HG02798 (cell line): ENCODE measurements at regions not wholly inside any gene's neighbourhood (a gene's known extent, or its start where the extent isn't known, plus 50 kb on each side); places are given as distances from the start of the nearest gene placed in this dataset.

Source experiments
- ATAC-seq: cut with Tn5 transposase; IDR thresholded peaks from one replicate; pipeline ENCODE4 v1.9.1; 2021; ENCODE audit warnings: mild to moderate bottlenecking; ENCODE audit not compliant: unreplicated experiment, poor library complexity

DNA sequence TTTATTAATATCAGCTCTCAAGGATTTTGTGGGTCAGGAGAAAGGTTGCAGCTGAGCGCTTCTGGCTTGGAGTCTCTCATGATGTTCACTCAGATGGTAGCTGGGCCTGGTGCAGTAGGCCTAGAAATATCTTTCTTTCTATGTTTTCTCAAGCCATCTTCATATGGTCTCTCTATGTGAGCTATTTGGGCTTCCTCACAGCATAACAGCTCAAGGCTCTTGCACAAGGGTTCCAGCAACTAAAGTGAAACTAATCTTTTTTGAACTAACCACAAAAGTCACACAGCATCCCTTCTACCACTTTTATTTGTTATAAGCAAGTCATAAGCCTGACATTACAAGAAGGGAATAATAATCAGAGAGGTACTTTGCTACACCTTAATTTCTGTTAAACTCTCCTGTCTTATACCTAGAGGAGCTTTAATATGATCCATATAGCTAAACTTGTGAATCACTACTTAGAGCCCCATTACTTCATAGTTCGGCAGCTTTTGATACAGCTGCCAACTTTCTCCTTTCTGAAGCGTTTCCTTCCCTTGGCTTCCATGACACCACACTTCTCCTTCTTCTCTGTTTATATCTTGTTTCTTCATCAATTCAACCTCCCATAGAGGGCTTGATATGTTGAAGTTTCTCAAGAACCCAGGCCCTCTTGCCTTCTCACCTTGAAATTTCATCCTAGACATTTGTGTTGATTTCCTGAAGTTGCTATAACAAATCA, 720.2 kb downstream of the LTN1 start:
- no peak for ATAC-seq

DNA sequence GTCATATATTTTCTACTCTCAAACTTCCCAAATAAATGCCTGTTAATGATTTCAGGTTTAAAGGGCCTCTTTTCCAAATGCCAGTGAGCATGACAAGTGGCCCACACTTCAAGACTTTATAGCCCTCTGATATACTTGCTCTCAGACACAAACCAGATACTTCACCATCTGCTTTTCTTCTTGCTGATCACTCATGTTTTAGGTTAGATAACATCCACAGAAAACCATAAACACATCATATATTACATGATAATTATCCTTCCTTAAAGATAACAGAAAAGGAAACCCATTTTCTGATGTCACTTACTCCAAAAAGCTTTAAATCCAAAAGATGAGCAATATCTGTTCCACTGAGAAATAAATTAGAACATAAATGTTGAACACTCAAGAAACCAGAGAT, 723.5 kb downstream of the LTN1 start:
- ATAC-seq, result no peak

DNA sequence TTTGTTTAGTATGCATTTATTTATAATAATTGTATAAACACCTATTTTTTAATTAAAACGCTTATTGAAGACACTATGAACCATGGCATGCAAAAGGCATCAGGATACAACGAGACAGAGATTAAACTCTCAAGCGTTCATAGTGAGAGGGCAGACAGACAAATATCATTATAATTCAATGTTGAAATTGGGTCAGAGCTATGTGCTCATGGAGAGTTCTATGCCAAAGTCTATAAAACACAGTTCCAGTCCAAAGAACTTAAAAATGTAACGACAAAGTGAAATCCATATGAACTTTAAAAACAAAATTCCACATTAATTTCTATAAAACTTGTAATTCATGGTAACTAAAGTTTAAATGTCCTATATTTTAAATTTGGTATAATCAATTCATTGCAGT, 724.0 kb downstream of the LTN1 start:
- ATAC-seq, result no peak

DNA sequence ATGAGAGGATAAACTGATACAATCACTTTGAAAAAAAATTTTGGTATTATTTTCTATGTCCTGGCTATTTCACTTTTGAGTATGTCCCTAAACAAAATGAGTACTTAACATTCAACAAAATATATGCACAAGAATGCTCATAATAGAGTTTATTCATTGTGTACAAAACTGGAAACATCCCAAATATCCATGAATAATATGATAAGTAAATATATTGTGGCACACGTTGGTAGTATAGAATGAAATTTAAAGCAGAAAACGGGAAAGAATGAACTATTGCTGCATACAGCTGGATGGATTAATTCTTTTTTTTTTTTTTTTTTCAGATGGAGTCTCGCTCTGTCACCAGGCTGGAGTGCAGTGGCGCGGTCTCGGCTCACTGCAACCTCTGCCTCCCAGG, 725.2 kb downstream of the LTN1 start:
- ATAC-seq, result no peak

DNA sequence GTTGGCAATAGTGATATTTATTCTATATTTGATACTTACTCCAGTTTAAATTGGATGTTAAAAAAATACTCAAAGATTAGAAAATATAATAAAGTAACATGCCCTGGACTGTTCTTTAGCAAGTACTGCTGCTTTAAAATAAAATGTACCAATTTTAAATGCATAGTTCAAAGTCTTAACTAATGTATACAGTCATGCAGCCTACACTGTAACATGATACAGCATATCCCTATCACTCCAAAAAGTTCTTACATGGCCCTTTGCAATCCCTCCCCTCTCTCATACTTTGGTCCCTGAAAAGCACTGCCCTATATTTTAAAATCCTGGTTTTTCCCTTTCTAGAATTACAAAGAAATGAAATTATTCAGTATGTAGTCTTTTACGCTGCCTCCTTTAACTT, 726.6 kb downstream of the LTN1 start:
- ATAC-seq, result no peak

DNA sequence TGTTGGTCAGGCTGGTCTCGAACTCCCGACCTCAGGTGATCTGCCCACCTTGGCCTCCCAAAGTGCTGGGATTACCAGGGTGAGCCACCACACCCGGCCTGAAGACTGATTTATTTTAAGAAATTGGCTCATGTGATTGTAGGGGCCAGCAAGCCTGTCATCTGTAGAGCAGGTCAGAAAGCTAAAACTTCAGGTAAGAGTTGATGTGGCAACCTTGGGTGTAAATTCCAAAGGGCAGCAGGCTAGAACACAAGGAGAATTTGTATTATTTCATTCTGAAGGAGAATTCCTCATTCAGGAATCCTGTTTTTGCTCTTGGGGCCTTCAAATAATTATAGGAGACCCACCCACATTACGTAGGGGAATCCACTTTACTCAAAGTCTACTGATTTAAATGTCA, 728.7 kb downstream of the LTN1 start:
- ATAC-seq, result no peak

DNA sequence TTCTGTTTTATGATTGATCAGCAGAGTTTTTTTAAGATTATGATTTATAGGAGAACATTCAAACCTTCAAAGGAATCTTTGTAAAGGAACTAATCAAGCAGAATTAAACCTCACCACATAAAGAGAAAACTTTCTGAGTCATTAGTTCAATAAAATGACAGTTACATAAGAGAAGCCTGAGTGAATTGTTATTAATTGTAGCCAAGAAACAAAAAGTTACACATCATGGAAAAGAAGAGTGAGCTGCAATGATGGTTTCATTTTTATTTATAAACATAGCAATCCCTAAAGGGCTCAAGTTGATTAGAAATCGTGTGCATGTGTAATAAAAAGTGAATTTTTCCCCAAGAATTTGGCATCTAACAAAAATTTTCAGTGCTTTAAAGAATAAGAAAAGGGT, 731.4 kb downstream of the LTN1 start:
- no peak for ATAC-seq

DNA sequence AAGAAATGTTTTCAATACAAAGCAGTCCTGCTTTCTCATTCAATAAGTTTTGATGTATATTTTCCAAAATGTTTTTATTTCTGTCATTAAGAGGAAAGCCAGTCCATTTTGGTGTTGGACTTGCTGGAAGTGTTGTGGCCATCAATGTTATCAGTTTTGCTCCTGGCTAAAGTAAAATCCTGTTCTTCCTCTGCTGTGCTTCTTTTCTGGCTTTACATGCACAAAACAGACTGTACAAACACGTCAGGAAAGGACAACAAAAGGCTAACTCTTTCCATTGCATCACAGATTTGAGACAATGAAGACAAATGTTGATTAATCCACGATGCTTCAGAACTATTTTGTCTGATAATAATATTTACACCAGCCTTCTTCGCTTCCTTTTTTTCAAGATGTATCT, 735.4 kb downstream of the LTN1 start:
- no peak for ATAC-seq

DNA sequence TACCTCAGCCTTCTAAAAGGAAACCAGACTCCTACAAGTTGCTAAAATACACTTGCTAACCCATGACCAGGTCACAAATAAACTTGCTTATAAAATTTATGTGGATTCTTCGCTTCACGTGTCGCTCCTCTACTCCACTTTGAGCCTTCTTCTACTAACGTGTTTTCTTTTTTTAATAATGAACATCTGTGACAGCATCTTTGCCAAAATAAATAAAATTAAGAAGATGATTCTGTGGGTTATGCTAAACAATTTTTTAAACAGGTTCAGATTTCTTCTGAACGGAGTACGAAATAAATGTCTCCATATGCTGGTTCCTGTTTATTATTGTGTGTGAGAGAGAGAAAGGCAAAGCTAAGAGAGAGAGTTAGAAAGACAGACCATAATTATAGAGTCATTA, 735.8 kb downstream of the LTN1 start:
- ATAC-seq, result no peak

DNA sequence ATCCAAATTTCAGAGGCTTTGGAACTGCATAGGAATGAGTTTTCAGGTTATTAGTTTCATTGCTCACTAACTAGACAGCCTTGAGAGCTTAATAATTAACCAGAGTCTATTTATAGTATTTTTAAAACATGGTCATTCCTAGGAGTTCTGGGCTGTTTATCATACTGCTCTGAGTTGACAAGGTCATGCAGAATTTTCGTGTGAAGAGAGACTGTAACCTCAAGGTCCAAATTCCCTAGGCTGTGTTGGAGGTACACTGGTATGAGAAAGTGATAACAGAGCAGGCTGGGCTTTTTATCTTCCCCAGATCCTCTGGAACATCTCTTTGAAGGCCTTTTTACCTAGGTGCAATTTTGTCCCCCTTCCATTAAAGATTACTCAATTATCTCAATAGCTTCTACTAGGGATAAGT, 736.3 kb downstream of the LTN1 start:
- no peak for ATAC-seq

DNA sequence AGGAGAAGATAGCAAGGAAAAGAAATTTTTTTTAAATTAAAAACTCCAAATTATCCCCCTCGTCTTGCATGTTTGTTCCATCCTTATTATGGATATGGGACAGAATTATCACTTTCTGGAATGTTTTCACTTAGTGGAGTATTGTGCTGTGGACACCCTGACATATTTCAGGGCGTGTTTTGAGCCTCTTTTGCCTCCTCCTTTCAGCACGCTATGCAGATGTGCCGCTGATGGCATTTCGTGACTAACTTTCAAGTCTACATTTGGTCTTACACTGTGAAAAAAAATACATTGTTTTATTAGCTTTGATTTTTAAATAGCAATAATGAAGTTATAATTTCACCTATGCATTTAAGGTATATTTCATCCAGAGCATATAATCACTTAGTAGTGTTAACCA, 738.7 kb downstream of the LTN1 start:
- no peak for ATAC-seq

DNA sequence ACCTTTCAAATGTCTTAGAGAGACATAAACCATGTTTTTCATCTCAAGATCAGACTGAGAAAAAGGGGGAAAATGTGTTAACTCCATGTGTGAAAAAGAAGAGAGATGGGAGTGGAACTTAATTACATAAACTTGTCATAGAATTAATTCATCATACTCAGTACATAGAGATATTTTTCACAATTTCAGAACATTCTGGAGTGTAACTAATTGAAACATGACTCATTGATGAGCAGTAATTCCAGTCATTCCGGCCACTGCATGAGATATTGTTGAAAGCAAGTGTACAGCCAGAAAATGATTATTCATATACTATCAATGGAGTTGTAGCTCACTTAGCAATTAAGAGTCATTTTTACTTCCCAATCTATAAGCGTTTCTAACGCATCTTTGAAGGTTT, 739.3 kb downstream of the LTN1 start:
- ATAC-seq, result no peak

DNA sequence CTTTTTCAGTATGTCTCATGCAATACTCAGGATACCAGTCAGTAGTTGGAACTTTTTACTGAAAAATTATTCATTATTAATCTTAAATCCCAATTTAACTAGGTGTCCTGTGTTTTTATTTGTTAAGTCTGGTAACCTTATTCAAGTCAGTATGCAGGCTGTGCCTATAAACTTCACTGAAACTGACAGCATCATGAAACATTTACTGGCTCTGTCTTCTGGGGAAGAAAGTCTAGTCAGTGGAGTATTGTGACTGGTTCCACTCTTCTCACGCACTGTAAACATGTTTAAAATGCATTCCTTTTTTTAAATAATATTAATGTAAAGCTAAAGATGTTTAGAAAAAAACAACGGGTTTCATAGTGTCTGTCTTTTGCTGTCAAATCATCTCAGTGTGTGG, 739.7 kb downstream of the LTN1 start:
- ATAC-seq, result no peak

DNA sequence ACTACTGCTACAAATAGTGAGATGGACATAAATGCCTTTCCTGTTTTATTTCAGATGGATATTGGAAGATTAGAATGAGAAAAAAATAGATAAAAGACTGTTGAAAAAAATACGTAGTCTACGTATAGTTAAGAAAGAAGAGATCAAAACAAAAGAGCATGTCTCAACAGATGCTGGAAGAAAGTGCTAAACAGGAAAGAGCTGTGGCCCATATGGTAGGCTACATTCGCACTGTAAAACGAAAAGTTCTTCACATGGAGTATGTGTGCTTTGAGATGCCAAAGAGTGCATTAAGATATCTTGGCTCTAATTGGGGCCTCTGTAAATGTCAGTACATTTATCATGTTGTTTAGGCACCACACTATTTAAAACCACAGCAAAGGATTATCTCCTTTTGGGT, 741.7 kb downstream of the LTN1 start:
- ATAC-seq, result no peak

DNA sequence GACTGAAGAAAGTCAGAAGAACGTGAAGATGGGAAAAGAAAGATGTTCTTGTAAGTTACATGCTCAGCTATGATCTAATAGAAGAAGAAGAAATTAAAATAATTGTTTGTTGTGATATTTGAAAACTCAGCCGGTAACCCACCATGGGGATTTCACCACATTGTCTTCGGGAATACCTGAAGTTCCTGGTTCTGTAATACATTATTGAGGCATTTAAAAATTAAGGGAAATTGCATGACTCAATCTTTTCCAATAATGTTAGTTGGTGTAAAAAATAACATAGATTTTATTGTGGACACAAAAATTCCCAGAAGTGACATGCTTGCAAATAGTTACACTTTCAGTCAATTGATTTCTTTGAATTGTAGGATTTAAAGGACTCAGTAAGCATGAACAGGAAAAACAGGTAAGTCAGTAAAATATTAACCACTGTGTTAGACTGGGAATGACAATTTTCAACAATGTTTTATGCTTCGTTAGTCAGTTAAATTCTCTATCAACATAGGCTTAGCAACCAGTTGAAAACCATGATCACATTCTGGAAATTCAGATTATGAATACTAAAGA, 745.1 kb downstream of the LTN1 start:
- no peak for ATAC-seq

DNA sequence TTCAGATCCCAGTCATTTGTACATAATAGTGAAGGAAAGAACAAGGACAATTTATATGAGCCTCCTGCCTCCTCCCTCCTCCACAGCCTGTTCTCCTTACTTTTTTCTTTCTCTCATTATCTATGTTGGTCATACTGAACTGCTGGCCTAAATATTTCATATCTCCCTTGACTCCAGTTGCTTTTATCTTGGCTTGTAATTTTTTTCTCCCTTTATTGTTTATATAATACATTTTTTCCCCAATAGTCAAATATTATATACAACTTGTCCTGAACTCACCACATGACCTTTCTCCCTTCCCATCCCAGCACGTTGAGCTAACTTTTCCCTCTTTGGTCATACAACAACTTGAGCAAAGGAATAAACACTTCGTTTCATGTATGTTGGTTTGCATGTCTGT, 752.1 kb downstream of the LTN1 start:
- no peak for ATAC-seq

DNA sequence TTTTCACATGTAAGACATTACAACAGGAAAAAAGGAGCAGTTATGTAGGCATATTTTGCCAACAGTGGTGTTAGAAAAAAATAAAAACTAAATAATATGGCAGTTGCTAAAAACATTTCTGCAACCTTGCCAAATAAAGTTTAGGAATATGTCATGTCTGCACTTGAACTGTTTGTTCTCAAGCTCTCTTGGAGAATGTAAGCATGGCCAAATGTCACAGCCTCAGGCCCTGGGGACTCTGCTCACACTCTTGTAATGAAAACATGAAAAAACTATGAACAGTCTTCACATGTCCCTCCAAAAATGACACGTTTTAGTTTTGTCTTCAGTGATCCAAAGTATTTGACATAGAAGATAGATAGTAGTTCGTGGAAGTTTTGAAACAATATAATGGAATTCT, 753.3 kb downstream of the LTN1 start:
- no peak for ATAC-seq

DNA sequence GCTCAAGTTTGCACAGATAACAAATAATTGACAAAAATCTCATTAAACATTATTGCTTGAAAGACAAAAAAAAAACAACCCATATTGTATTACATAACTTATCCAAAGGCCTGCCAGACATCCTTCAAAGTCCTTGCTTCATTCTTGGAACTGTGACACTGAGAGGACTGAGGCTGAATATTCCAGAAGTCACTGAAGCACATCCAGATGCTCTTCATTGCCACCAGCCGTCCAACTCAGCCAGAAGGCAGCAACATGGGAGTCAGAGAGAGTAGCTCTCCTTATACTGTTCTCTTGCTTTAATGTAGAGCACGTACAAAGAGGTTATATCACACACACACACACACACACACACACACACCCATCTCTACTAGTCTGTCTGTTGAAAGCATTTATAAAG, 755.0 kb downstream of the LTN1 start:
- ATAC-seq, result no peak

DNA sequence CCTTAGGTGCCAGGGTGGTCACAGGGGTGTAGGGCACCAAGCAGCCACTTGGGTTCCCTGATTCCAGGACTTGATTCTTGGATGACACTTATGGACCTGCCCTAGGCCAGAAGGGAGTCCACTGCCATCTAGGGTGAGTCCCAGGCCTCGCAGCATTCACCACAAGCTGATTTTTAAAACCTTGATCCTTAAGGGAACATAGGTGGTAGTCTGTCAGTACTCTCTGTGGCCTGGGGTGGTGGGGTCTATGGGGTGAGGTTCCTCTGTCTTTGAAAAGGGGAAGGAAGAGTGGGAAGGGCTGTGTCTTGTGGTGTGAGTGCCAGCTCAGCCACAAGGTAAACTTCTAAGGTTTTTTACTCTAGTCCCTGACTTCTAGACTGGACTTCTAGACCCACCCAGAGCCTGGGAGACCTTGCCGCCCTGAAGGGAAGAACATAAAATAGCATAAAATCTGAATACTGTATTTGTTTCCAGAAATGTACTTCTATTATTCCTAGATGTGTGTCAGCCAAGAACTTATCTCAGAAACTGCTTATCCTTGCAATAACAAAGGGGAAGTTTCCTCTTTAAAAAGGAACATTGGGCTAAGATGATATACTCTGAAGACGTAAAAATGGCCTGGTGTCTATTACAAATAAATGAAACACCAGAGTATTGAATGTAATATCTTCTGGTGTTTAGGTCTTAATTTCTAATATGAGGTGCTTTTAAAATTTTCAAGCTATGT, 757.3 kb downstream of the LTN1 start:
- ATAC-seq, result no peak

DNA sequence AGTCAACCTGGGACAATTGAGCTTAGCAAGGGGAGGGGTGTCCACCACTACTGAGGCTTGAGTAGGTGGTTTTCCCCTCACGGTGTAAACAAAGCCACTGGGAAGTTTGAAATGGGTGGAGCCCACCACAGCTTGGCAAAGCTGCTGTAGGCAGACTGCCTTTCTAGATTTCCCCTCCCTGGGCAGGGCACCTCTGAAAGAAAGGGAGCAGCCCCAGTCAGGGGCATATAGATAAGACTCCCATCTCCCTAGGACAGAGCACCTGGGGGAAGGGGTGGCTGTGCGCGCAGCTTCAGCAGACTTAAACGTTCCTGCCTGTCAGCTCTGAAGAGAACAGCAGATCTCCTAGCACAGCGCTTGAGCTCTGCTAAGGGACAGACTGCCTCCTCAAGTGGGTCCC, 758.4 kb downstream of the LTN1 start:
- no peak for ATAC-seq

DNA sequence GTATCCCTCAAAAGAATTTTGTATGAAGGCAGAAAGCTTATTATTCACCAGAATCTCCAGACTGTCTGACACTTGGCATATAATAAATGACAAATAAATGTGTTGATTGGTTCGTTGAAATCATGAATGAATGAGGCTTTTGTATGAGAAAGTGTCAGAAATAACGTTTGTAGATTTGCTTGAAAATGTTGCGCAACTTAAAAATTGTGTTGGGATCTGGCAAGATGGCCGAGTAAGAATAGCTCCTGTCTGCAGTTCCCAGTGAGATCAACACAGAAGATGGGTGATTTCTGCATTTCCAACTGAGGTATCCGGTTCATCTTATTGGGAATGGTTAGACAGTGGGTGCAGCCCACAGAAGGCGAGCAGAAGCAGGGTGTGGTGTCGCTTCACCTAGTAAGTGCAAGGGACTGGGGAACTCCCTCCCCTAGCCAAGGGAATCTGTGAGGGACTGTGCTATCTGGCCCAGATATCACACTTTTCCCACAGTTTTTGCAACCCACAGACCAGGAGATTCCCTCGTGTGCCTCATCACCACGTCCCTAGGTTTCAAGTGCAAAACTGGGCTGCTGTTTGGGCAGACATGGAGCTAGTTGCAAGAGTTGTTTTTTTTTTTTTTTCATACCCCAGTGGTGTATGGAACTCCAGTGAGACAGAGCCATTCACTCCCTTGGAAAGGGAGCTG, 759.0 kb downstream of the LTN1 start:
- no peak for ATAC-seq
